Effector CD4-positive, alpha-beta T cell (primary cell): ENCODE measurements at regions not wholly inside any gene's neighbourhood (a gene's known extent, or its start where the extent isn't known, plus 50 kb on each side); places are given as distances from the start of the nearest gene placed in this dataset.

Experiments used
- DNase-seq: peaks from one replicate; pipeline ENCODE4 v3.0.0-alpha.2; 2020

GRCh38 chr2:224325941-224326340 lies 76.0 kb downstream of the FAM124B start:
- DNase-seq: no peak

- DNase-seq: no peak
These were observed 77.3 kb downstream of the FAM124B start for GRCh38 chr2:224324604-224325003.

GRCh38 chr2:224320660-224321059 lies 81.2 kb downstream of the FAM124B start:
- DNase-seq: no peak

DNA sequence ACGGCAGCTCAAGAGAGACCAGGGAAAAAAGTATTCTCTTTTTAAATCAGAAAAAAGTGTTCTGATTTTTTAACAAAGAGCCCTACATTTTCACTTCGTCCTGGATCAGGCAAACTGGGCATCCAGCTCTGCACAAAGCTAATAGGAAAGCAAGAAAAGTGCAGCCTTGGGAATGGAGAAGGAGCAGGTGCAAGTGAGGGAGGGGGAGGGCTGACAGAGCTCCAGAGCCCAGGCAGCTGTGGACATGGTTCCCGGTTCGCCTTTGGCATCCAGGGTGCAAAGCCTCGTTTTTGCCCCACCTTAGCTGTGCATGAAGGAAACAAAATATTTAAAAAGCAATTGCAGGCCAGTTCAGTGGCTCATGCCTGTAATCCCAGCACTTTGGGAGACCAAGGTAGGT lies 82.2 kb downstream of the FAM124B start:
- no peak for DNase-seq

DNA sequence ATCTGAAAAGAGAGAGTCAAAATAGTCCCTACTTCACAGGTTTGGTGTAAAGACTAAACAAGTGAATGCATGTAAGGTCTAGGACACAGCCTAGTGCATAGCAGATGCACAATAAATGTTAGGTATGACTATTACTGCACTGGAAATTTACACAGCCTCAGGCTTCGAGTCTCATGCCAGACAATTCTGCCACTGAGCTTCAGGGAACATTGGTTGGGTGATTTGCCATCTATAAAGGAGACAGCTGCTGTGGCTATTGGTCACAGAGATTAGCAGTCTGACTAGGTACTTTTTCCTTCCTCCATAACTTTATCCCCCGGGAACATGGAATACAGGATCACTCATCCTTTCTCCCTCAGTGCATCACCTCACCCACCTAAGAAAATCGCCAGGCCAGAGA lies 89.2 kb downstream of the FAM124B start:
- no peak for DNase-seq

DNA sequence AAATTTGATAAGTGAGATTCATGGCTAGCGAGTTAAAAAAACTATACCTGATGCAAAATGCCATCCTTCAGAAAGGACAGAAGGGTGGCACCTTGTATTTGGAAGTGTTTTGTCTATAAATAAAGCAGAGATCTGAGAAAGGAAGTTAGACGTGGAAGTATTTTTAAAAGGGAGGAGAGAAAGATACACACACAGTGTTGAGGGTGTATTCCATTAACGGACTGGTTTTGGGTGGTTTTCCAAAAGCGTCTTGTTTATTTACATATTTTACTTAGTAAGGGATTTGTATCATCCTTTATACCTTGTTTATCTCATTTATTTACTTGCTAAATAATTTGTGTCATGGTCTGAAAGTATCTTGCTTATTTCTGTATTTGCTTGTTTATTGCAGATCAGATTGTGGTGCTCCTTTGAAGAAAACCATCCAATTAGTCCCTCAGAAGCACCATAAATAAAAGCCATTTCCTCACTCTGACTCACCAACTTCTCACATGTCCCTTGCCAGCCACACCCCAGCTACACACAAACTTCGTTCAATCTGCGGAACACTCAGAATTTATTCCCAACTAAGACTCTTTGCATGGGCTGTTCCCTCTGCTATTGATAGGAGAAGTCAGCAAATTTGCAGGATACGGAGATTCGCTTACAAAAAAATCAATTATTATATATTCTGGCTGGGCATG lies 90.8 kb downstream of the FAM124B start:
- DNase-seq: no peak

DNA sequence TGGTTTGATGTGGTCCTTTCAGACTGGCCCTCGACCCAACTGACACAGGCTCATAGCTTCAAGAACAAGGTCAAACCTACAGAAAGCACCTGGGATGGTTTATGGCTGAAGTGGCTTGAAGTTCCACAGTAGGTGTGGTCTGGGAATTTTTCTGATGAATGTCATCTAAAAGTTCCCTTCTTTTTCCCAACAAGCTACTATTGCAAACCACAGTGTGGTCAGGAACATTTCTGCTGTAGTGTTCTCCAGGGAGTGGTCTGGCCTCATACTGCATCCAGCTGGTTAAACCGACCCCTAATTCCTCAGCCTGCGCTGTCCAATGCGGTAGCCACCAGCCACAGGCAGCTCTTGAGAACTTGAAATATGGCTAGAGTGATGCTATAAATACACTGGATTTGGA lies 92.7 kb downstream of the FAM124B start:
- DNase-seq: no peak

- no peak for DNase-seq
These were observed 93.5 kb downstream of the FAM124B start for GRCh38 chr2:224308272-224308911.

DNA sequence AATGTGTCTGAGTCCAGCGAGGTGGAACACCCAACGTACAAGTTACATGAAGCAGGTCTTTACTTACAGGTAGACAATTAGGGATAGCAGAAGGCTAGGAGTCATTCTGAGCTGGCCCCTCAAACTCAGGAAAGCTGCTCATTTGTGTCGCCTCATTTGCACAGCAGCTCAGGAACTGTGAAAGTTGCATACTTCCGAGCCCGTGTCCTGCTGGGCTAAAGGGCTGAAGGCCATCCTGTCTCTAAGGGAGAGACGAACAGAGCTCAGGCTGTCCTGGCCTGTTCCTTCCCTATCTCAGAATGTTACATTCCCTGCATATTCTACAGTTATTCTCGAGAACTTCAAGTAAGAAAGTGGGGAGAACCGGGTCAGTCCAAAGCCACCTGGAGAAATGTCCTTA lies 99.0 kb downstream of the FAM124B start:
- DNase-seq: no peak

- no peak for DNase-seq
These were observed 107.9 kb downstream of the FAM124B start for GRCh38 chr2:224293976-224294375.

GRCh38 chr2:224287531-224287930 lies 114.4 kb downstream of the FAM124B start:
- DNase-seq: no peak

DNA sequence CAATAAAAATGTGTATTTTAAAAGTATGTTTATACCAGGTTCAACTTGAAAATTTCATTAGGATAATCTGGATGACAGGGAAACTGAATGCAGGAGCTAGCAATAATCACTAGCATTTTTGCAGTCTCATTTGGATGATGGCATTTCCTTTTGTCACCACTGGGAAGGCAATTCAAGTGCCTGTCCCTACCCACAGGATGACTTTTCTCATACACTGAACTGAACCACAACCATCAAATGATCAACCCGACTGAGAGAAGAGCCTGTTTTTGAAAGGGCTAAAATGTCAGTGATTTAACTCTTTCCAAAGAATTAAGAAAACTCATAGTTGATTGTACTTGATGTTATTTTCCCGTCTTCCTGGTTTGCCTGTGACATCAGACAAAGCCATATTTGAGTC lies 115.0 kb downstream of the FAM124B start:
- DNase-seq: no peak

GRCh38 chr2:224284134-224284946 lies 117.6 kb downstream of the FAM124B start:
- peak; percentile 18 for DNase-seq

GRCh38 chr2:224283466-224283965 lies 118.4 kb downstream of the FAM124B start:
- DNase-seq: no peak

- no peak for DNase-seq
These were observed 120.5 kb downstream of the FAM124B start for GRCh38 chr2:224281374-224281773.

GRCh38 chr2:224278531-224278930 lies 123.4 kb downstream of the FAM124B start:
- no peak for DNase-seq

GRCh38 chr2:224276251-224276650 lies 125.7 kb downstream of the FAM124B start:
- no peak for DNase-seq

- no peak for DNase-seq
These were observed 129.5 kb downstream of the FAM124B start for GRCh38 chr2:224272237-224272910.

- no peak for DNase-seq
These were observed 130.2 kb downstream of the FAM124B start for GRCh38 chr2:224271617-224272236.

DNA sequence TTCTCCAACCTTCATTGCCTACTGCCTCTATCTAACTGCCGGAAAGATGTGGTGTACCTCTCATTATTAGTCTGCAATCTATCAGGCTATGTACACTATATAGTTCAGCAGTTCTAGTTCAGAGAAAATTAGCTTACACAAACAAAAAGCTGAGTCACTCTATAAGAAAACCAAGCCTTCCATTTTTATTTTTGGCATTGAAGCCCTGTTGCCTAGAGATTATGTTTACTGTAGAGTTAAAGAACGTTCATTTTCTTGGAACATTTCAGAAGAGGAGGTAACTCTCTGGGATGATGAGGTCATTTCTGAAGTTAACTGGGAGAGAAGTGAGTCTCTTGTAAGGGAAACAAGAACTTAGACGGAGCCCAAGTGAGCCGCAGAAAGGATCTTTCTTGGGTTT lies 133.5 kb downstream of the FAM124B start:
- DNase-seq: no peak

DNA sequence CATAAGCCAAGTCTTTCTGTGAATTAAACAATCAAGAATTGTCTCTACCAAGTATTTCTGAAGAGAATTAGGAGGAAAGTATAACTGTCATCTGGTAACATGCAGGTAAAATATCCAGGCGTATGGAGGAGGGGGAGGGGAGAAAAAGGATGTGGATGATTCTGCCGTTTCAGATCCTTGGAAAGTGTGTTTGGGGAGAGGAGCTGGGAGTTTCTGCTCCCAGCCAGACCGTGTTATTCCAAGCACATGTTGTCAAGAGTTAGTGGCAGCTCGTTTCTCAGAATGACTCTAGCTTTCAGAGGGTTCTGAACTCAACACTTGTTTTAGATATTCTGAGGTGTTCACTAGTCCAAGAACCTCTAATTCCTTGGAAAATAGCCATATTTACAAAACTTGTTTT lies 137.6 kb downstream of the FAM124B start:
- DNase-seq: no peak

DNA sequence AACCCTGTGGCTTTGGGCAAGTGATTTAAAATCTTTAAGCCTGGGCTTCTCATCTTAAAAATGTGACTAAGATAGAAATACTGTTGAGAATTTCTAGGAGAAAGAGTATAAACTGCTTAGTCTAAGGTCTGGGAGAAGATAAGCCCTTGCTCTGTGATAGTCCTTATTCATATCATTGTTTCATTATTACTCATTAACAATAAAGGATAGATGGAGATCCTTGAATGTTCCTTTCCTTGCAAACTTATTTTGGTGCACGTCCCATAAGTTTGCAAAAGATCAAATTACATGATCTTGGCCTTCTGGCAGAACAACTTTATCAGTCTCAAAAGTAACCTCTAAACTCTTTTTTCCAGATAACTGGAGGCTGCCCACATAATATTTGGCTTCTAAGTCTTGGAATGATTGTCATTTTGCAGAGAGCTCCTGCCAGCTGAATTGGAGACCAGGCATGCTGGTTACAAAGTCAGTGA lies 138.3 kb downstream of the FAM124B start:
- DNase-seq: no peak

DNA sequence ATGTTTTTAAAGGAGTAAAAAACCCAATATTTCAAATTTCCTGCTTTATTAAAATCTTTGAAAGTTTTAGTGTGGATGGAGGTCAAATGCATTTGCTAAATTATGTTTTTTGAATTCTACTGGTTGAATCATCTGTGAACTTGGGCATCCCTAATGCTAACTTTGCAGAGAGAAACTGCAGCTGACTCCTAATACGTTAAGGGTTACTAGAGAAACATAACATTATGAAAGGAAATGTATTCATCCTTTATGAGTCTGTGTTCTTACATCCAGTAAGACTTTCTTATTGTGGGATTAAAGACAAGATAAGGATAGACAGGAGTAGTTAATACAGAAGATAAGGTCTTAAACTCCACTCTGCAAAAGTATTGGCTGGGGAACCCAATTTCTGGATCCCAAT lies 140.6 kb downstream of the FAM124B start:
- no peak for DNase-seq
